NCI-H1092 (cell line): ENCODE measurements at regions not wholly inside any gene's neighbourhood (a gene's known extent, or its start where the extent isn't known, plus 50 kb on each side); places are given as distances from the start of the nearest gene placed in this dataset.

Experiments used
- DNase-seq: peaks from one replicate; lab custom pipeline; 2025; lab: John Stamatoyannopoulos, UW

- DNase-seq = no peak
Observed at GRCh38 chr17:77885678-77886386, 72.7 kb upstream of the TNRC6C start.

GRCh38 chr17:77886387-77886728, 72.1 kb upstream of the TNRC6C start:
- no peak for DNase-seq

GRCh38 chr17:77887110-77887463, 71.4 kb upstream of the TNRC6C start:
- DNase-seq = no peak

GRCh38 chr17:77887464-77888241, 70.8 kb upstream of the TNRC6C start:
- peak; percentile 44 for DNase-seq

GRCh38 chr17:77888242-77889134, 70.0 kb upstream of the TNRC6C start:
- DNase-seq = no peak

GRCh38 chr17:77889135-77889505, 69.4 kb upstream of the TNRC6C start:
- no peak for DNase-seq

DNA sequence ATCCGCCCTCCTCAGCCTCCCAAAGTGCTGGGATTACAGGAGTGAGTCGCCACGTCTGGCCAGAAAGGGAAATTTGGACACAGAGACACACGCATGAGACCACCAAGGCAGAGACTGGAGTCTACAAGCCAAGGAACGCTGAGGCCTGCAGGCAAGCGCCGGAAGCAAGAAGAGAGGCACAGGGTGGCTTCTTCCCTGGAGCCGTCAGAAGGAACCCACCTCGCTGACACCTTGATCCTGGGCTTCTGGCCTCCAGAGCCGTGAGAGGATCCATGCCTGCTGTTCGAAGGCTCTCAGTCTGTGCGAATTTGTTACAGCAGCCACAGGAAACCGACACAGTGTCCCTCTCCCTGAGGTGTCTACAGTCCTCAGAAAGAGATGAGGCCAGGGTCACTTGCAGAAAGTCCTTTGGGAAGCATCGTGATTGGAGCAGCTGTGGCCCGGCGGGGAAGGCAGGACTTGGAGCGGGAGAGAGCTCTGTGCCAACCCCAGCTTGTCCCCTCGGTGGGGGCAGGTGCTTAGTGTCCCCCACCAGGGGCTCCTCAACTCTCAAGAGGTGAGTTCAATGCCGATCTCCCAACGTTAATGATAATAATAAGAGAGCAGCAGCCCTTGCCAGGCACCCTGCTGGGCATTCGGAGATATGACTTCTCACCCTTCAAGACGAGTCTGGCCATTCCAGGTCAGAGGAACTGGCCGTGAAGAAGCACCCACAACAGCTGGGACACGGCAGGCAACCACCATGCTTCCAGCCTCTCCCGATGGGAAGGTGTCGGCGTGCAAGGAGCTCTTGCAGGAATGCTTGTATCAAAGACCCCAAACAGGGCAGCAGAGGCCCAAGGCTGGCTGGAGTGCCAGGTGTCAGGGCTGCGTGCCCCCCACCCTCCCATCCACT, 68.4 kb upstream of the TNRC6C start:
- DNase-seq = no peak

DNA sequence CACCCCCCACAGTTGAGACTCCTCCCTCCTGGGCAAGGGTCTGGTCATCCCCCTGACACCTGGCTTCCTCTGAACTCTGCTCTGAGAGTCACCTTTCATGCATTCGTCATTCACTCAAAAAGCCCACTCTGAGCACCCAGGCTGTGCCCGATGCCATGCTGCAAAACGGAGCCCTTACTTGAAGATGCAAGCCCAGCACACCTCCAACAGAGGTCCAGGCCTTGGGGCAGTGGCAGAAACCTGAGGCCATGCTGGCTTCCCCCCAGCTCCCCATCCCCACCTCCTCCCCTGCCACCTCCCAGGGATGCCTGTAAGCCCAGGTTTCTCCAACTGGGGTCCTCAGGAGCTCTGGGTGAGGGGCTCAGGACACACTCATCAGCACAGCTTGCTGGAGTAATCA, 67.7 kb upstream of the TNRC6C start:
- DNase-seq = no peak

DNA sequence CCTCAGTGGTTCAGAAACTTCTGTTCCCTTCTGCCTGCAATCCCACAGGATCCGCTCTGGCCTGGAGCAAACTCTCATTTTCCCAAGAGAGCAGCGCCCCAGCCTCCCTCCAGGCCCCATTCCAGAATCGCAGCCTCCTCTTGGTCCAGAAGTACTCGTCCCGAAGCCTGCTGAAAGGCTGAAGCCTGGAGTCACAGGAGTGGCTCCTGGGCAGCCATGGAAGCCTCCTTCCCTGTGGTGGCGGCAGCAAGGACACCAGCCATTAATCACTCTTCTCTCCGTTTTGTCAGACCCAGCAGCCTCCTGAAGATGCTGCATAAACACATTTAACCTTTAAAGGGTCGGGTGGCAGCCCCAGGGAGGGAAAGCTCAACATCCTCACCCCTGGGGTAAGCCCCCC, 66.9 kb upstream of the TNRC6C start:
- no peak for DNase-seq

- no peak for DNase-seq
Observed at GRCh38 chr17:77892031-77892430, 66.5 kb upstream of the TNRC6C start.

- DNase-seq = no peak
Observed at GRCh38 chr17:77892469-77893143, 65.9 kb upstream of the TNRC6C start.

DNA sequence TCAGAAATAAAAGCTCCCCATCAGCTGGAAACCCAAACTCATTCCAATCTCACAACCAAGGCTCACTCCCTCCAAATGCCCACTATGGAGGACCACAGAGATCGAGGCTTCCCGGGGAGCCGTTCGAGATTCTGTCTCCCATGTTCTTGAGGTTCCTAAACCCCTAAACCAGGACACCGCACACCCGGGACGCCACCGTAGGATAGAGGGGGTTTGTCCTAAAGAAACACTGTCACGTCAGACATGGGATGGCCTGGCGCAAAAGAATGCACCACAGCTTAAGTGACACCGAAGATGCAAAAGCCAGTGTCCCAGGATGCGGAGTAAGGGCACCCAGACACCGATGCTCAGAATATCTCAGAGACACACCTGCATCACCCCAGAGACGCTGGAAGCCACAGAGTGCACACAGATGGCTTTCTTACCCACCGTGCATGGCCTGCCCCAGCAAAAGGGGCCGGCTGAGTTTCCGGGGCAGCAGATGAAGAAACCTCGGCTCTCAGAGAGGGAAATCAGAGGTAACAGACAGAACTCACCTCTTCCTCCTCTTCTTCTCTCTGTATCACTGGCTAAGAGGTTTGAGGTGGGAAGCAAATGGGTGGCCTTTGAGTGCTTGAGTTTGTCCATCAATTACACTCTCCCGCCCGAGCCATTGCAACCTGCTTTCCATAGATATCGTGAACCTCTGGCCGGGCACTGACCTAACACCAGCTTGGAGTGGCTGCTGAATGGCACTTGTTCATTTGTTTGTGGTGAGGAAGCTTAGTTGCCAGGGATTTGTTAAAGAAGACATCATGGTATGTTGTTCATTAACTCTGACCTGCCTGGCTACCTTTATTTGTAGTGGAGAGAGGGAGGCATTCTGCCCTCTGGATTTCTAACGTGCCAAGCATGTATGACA, 65.1 kb upstream of the TNRC6C start:
- DNase-seq = no peak

- DNase-seq = no peak
Observed at GRCh38 chr17:77894126-77894956, 64.2 kb upstream of the TNRC6C start.

DNA sequence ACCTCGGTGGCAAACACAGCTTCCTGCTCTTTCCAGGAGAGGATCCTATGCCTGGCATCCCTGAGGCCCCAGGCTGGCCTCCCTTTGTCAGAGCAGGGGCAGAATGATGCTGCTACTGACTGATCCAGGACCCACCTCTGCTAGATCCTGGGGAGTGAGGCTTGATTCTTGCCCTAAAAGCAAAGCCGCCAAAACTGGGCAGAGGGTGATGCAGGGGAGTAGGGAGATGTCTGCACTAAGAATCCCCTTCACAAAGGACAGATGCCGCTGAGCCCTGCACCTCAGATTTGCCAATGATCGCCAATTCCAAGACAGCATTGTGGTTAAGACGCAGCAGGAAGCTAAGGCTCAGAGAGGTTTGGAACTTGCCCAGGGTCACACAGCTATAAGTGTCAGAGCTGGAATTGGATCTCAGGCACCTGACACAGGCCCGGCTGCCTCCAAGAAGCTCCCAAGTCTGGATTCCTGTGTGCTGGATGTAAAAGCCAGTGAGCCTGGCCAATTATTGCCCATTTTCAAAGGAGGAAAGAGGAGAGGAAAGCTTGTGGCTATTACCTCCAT, 60.7 kb upstream of the TNRC6C start:
- no peak for DNase-seq

DNA sequence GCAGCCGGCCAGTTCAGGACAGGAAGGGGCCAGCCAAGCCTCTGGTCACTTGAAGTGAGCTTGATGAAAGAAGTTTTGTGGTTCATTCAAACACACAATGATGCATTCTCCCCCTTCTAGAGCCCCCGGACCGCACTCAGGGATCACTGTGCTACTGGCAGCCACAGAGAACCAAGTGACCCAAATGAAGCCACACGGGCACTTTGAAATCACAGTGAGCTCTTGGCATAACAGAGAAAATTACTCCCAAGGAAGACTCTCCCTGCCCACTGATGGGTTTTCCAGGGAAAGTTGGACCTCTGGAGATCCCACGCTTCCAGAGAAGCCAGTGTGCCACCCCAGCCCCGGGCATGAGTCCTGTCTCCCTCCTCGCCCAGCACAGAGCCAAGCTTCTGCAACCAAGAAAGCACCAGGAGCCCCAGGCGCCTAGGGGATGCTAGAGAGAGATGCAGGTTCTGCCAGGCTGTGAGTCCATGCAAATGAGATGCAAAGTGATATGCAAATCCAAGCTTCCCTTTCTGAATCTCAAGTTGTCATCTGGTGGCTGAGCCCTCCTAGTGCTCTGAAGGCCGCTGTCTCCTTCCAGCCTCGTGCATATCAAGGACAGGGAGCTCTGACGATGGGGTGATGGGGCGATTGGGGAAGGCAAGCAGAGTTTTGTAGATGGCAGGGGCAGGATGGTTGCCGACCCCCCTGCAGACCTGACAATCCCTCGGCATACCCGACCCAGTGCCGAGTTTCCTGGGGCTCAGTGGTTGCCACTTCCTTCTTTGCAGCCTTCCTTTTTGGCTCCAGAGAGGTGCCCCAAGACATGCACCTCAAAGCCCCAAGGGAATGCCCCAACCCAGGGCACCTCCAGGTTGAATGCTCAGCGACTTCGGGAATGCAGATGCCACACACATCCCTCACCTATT, 59.7 kb upstream of the TNRC6C start:
- DNase-seq = no peak

DNA sequence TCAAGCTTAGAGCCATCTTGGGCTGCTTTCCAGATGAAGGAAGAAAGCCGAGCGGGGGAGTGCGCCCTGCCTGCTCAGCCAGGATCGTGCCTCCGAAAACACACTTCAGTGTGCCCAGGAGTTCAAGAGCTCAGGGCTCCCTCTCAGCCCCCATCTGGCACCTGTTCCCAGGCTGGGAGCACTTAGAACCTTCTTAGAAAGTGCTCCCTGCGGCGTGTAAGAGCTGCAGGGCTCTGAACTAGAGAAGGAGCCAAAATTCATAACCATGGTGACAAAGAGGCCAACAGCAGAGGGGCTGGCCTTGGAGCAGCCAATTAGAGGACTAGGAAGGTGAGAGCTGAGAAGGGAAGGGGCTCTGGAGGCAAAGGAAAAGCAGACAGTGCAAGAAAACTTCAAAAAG, 59.0 kb upstream of the TNRC6C start:
- peak; percentile 39 for DNase-seq

- no peak for DNase-seq
Observed at GRCh38 chr17:77901481-77901880, 57.0 kb upstream of the TNRC6C start.

DNA sequence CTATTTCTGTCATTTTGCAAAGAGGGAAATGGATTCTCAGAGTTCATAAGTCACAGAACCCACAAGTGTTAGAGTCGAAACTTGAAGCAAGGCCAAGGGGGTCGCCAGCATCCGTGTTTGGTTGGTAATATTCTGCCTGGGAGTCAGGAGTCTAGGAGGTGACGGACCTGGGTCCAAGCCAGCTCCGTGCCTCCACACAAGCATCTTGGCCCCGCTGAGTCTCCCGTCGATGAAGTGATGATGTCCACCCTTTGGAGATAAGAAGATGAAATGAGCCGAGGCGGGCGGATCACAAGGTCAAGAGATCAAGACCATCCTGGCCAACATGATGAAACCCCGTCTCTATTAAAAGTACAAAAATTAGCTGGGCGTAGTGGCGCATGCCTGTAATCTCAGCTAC, 53.2 kb upstream of the TNRC6C start:
- no peak for DNase-seq
